Embryonic facial prominence (tissue), 1 donor: ENCODE measurements at regions not wholly inside any gene's neighbourhood (a gene's known extent, or its start where the extent isn't known, plus 50 kb on each side); places are given as distances from the start of the nearest gene placed in this dataset.
"Not testable (repeated sequence)": the region's sequence is repeated elsewhere in the genome, so short reads cannot be mapped to it uniquely, and the experiment has no call there.

Source experiments
- DNase-seq: peaks from one replicate; pipeline ENCODE4 v3.0.0-alpha.2; 2016; ENCODE audit errors: extremely low spot score

- not testable (repeated sequence) for DNase-seq
These were observed 348.3 kb downstream of the GOLGA6L6 start for GRCh38 chr15:20192982-20193929.

GRCh38 chr15:20191508-20192125, 350.0 kb downstream of the GOLGA6L6 start:
- not testable (repeated sequence) for DNase-seq

- DNase-seq: not testable (repeated sequence)
These were observed 353.0 kb downstream of the GOLGA6L6 start for GRCh38 chr15:20188611-20189010.

GRCh38 chr15:20187370-20188355, 353.9 kb downstream of the GOLGA6L6 start:
- DNase-seq: not testable (repeated sequence)

- DNase-seq: not testable (repeated sequence)
These were observed 356.7 kb downstream of the GOLGA6L6 start for GRCh38 chr15:20184879-20185278.

- DNase-seq: not testable (repeated sequence)
These were observed 373.4 kb downstream of the GOLGA6L6 start for GRCh38 chr15:20168221-20168620.

- DNase-seq: peak; percentile 0
These were observed 388.1 kb downstream of the GOLGA6L6 start for GRCh38 chr15:20153528-20153927.

- not testable (repeated sequence) for DNase-seq
These were observed 392.9 kb downstream of the GOLGA6L6 start for GRCh38 chr15:20148679-20149078.

- not testable (repeated sequence) for DNase-seq
These were observed 393.6 kb downstream of the GOLGA6L6 start for GRCh38 chr15:20148008-20148407.

GRCh38 chr15:20144333-20145036, 397.1 kb downstream of the GOLGA6L6 start:
- not testable (repeated sequence) for DNase-seq

GRCh38 chr15:20142906-20143305, 398.7 kb downstream of the GOLGA6L6 start:
- not testable (repeated sequence) for DNase-seq

GRCh38 chr15:20142410-20142809, 399.2 kb downstream of the GOLGA6L6 start:
- DNase-seq: not testable (repeated sequence)

- DNase-seq: not testable (repeated sequence)
These were observed 416.9 kb downstream of the GOLGA6L6 start for GRCh38 chr15:20124668-20125067.

GRCh38 chr15:20106026-20106425, 435.6 kb downstream of the GOLGA6L6 start:
- DNase-seq: no peak

GRCh38 chr15:20105011-20105990, 436.3 kb downstream of the GOLGA6L6 start:
- not testable (repeated sequence) for DNase-seq

GRCh38 chr15:20104551-20104950, 437.0 kb downstream of the GOLGA6L6 start:
- DNase-seq: not testable (repeated sequence)

- DNase-seq: not testable (repeated sequence)
These were observed 438.7 kb downstream of the GOLGA6L6 start for GRCh38 chr15:20102862-20103261.

GRCh38 chr15:20102209-20102608, 439.4 kb downstream of the GOLGA6L6 start:
- DNase-seq: not testable (repeated sequence)

GRCh38 chr15:20101281-20101680, 440.3 kb downstream of the GOLGA6L6 start:
- not testable (repeated sequence) for DNase-seq
